Stimulated activated CD4-positive, alpha-beta T cell treated with anti-CD3 and anti-CD28 coated beads, Interleukin-4, amount 100 ng/mL, for 4 hours (primary cell): ENCODE measurements at regions not wholly inside any gene's neighbourhood (a gene's known extent, or its start where the extent isn't known, plus 50 kb on each side); places are given as distances from the start of the nearest gene placed in this dataset.

Source experiments
- DNase-seq, 2 experiments: peaks; one replicate each; pipeline ENCODE4 v3.0.0-alpha.2; 2020

DNA sequence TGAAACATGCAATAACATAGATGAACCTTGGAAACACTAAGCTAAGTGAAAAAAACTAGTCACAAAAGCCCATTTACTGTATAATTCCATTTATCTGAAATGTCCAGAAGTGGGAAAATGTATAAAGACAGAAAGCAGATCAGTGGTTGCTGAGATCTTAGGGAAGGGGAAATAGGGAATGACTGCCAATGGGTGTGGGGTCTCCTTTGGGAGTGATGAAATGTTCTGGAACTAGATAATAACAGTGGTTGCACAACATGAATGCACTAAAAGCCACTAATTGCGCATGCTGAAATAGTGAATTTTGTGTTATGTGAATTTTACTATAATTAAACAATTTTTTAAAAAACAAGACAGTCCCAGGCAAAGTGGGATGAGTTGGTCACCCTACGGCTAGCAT lies 472.8 kb downstream of the CCDC171 start:
- no peak for DNase-seq

DNA sequence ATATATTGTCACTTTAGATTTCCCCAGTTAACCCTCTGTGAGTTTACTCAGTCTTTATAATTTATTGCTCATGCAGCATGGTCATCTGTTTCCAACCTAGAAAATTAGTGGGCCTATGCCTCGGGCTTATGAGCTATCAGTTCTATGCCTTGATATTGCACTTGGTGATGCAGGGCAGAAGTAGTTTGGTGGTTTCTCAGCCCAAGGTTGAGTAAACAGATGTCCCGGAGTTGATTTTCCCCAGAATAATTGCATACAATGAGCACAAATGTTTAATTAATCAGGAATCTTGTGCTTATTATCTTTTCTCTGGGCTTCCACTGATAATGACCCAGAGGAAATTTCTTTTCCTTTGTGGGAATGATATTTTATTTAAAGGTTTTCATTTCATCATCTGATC lies 474.0 kb downstream of the CCDC171 start:
- DNase-seq = no peak

DNA sequence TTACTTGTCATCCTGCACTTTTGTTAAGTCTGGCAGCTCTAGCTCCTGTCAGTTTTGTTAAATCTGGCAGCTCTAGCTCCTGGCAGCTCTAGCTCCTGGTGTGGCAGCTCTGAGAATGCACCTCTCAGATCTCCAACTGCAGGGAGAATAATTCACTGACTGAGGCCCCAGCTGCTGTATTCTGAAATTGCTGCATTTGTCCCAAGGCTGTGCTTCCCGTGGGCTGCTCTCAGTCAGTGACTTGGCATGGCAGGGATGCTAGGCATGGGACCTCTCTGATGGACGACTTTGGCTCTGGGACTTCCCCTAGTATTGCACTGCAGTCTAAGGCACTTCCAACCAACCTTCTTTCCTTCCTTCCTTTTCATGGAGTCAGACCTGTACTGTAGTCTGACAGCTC lies 475.7 kb downstream of the CCDC171 start:
- DNase-seq = no peak

DNA sequence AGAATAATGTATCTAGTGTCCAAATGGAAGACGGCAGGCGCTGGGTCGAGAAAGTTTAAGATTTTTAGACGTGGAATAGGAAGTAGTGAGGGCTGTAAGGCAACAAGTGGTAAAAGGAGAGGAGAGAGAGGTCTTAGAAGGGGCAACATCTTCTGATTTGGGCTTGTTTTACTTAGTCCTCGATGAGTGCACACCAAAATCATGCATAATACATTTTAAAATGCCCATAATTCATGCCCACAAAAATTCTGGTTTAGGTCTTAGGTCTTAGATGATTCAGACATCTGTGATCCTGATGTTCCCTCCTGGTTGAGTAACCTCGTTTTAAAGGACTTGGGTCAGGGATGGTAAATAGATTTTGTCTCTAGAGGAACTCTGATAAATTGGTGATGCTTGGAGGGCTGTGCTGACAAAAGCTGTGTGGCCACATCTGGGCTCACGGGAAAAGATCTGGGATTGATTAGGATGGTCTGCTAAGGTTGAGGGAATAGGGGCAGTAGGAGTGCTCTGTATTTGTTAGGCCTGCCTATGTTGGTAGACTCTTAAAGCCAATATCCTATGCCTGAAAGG lies 476.3 kb downstream of the CCDC171 start:
- no peak for DNase-seq

DNA sequence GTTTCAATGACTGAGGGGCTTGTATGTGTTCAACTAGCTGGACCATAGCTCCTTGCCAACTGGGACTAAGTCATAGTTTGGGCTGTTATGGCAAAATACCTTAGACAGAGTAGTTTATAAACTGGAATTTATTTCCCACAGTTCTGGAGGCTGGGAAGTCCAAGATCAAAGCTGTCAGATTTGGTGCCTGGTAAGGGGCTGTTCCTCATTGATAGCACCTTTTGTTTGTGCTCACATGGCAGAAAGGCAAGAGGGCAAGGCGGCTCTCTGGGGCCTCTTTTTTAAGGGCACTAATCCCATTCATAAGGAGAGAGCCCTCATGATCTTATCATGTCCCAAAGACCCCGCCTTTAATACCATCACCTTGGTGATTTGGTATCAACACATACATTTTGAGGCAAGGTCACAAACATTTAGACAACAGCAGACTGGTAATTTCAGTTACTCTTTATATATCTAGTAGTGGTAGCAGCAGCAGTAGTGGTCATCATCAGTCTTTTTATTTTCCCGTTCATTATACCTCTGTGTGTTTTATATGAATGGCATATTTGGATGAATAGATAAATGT lies 477.0 kb downstream of the CCDC171 start:
- no peak for DNase-seq

DNA sequence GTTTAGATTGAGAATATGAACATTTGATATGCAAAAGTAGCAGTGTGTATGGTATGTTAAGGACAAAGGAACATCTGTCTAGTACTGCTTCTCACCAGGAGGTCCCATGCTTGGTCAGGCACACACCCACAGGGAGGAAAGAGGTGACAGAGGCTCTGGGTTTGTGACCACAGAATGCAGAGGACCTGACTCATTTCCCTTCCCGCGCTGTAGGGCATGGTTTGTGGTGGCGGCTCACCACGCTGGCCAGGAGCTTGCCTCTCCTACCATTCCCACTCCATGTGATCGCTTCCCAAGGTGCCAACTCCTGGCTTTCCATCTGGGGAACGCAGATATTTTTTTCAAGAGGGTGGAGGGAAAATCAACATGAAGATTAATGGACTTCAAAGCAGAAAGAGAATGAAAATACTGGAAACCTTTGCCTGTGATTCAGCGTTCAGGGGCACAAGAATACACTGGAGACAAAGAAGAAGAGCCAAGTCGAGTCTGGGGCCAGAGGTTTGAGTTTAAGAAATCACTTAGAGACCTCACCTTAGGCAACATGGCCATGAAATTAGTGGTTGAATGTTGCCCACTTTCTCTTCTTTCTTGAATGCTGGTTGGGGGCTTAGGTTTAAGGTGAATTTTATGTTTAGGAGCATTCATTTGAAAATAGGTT lies 477.8 kb downstream of the CCDC171 start:
- no peak for DNase-seq

DNA sequence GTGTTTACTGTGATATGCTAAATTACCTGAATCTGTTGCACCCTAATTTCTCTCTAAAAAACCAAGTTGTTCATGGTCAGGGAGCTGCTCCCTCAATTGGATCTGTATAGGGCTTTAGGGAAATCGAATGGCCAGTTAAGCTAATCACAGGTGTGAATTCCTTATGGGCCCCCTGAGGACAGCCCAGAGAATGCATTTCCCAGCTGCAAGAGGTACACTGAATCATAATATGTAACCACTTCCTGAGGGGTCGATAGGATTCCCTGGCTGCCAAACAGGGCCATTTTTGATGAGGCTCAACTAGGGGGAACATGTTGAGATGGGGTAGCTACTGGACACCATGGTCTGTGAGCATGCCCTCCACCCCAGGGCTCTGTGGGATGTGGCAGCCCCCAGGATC lies 478.6 kb downstream of the CCDC171 start:
- DNase-seq = no peak

DNA sequence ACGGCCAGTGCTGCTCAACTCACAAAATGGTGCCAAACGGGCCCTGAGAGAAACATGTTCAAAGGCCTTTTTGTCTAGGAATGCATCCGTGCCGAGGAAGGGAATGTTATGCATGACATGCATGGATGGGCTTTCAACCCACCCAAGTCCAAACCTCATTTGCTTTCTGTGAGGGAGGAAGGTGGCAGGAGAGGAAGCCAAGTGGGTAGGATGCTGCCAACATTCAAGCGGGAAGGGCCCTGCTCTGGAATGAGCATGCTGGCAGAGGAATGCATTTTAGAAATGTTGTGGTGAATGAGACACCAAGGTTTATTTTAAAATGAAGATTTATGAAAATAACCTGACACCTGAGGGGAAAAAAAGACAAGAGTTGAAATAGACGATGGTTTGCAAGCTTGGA lies 479.1 kb downstream of the CCDC171 start:
- DNase-seq = no peak

DNA sequence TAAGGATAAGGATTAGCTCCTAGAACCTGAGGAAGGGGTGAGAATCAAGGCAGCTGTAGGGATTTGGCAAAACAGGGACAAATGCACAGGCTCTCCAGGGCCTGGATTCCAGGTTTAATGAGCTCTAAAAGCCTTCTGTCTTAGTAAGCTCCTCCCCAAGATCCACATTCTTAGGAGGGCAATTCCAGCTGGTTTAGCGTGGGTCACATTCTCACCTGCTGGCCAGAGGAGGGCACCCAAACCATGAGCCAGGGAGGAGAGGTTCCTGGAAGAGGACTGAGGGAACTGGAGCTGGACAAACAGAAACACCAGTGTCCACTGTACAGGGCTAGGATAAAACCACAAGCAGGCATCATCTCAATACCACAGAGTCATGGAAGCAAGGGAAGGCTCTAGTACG lies 480.0 kb downstream of the CCDC171 start:
- no peak for DNase-seq

DNA sequence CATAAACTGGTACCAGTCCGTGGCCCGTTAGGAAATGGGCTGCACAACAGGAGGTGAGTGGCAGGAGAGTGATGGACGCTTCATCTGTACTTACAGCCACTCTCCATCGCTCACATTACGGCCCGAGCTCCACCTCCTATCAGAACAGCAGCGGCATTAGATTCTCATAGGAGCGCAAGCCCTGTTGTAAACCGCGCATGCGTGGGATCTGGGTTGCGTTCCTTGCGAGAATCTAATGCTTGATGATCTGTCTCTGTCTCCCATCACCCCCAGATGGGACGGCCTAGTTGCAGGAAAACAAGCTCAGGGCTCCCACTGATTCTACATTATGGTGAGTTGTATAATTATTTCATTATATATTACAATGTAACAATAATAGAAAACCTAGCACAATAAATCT lies 480.4 kb downstream of the CCDC171 start:
- DNase-seq = no peak

DNA sequence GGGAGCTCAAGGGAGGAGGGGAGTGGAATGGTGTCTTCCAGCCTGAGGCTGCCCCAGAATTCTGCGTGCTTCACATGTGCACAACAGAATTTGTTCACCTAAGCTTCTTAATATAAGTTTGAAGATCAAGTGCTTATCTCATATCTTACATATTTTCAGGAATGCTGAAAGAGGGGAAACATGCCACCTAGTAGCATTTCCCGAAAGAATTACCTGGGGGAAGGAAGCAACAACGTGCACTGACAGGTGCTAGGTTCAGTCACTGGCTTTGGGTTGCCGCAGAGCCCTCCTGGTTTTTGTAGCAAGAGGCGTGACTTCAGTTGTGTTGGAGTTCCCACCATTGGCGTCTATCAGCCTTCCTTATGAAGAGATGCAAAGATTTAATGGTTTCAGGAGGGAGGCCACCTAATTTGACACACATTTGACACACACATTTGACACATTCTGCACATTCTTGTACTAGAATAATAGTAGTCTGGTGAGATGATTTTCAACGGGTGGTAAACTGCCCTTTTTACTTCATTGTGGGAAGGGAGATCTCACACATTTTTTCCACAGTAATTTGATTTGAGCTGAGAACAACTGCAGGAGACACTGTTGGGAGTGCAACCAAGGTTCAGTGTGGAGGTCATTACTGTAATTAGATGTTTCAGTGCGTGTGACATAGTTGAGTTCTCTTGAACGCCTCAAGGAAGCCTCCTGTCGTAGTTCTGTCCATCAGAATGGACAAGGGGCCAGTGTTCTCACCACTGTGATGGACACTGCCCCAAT lies 481.3 kb downstream of the CCDC171 start:
- DNase-seq = no peak

DNA sequence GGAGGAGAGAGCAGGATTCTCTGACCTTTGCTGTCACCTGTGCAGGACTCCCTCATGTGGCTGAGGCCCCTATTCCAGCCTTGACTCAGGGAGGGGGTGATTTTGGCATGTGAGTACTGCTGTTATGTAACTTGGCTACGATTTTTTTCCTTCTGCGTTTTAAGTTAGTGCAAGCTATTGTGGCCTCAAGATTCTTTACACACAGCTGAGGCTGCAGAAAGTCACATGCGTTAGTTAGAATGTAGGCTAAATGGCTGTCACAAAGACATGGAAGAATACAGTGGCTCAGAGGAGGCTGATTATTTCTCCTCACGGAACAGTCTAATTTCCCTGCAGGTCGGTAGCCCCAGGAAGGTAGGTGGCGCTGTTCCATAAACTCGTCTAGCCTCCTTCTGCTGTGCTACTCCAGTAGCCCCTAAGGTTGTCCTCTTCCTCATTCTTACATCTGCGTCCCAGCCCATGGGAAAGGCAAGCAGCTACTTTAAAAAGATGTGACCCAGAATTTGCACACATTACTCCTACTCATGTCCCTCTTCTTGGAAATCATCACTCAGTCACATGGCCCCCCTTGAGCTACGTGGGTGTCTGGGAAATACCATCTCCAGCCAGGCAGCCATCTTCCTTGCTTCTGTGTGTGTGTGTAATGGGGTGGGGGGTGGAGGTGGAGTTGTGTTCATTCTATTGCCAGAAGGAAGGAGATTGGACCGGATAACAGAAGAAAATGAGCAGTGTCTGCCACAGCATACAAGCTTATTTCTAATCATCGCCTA lies 486.6 kb downstream of the CCDC171 start:
- no peak for DNase-seq

DNA sequence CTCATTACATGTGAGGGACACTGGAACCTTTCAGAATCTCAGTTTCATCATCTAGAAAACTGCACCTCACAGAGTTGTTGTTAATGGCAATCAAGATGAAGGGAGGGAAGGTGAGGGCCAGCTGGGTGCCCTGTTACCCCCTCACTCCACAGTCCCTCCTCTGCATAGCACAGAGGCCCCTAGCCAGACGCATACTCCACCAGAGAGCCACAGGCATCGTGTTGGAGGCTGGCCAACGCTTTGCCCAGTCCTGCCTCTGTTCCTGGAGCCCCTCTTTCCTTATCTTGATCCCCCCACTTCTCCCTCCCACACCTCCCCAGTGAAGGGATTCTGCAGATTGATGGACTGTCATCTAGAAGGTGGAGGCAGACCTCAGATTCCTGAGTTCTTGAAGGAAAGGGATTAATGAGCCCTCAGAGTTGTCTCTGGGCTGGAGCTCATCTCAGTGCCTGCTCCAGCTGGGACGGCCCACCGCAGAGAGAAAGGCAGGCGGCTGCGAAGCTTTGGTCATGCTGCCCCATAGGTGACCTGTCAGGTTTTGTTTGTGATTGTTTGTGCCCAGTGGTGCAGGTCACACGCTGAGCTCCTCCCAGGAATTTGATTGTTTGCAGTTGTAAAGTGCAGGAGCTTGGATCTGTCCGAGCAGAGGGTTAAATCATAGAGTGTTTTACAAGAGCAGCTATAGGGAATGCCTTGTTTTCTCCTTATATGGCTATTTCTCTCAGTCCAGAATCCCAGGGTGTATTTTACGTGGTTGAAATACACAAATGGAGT lies 487.3 kb downstream of the CCDC171 start:
- no peak for DNase-seq

DNA sequence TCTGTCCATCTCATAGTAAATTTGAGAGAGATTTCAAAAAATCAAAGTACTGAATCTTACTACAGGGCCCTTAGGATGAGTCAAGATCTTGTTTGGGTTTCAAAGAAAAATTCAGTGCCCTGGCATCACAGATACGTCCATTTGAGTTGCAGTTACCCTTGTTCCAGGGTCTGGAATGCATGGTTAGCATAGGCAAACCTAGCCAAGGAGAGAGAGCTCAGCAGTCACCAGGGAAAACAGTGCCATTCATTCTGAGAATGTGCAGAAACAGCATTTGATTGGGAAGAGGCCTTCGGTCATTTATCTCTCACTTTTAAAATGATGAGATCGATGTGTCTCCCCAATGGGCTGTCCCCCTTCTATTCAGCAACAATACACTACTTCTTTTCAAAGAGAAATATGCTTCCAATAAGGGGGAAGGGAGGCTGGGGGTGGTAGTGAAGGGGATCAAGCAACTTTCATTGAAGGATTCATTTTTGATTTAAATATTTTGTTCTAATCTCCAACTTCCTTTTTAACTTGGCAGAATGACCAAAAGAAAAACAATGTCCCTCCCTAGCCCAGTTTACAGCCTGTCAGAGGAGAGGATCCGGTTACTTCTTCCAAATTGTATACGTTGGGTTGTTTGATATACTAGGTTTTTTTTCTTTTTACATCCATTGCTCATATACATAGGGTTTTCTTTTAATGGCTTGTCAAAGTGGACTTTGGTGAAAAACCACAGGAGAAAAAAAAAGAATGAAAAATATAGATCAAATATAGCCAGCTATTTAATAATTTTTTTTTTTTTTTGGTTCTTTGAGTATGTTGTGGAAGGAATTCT lies 491.1 kb downstream of the CCDC171 start:
- DNase-seq = no peak

DNA sequence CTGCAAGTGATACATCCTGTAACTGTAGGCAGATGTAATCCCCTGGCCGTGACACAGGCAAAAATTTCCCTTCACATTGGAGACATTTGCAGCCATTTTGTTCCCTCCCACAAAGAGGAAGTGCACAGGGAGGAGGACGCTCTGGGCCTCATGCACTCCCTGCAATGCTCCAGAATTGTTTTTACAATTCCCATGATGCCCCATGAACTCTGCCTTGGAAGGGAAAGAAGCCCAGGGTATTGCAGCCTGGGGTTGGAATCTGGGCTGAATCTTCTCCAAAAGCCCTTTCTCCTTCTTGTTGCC lies 491.7 kb downstream of the CCDC171 start:
- DNase-seq = no peak

DNA sequence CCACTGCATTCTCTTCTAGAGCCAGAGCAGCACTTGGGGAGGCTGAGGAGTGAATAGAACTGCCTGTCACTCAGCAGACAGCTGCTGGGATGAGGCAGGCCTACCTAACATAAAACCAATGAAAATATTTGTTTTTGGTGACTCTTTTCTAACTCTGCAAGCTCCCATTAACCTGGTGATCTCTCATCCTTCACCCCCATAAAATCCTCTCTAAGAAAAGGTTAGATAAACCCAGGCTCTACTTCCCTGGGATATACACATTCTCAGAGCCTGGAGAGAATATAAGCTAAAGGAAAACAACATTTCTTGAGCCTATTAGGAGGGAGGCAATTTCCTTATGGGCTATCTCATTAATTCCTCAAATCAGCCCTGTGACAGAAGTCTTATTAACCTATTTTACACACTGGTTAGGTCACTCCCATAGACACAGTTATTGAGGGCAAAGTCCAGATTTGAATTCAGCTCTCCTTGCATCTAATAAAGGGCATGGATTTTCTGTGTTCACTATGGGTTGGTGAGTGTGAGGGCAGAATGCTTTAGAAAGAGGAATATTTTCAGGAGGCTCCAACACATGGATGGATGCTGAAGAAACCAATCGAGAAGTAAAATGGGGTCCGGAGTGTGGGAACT lies 492.9 kb downstream of the CCDC171 start:
- no peak for DNase-seq

DNA sequence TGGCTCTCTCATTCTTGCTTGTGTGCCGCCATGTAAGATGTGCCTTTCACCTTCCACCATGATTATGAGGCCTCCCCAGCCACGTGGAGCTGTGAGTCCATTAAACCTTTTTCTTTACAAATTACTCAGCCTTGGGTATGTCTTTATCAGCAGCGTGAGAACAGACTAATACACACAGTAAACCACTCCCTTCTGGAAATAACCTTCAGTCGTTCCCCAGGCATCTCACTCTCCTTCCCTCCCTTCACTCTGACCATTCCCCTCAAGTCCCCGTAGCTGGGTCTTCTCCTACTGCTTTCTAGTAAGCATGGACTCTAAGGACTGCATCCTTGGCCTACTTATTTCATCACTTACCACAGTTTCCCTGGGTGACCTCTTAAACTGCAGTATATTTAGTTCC lies 493.9 kb downstream of the CCDC171 start:
- no peak for DNase-seq

DNA sequence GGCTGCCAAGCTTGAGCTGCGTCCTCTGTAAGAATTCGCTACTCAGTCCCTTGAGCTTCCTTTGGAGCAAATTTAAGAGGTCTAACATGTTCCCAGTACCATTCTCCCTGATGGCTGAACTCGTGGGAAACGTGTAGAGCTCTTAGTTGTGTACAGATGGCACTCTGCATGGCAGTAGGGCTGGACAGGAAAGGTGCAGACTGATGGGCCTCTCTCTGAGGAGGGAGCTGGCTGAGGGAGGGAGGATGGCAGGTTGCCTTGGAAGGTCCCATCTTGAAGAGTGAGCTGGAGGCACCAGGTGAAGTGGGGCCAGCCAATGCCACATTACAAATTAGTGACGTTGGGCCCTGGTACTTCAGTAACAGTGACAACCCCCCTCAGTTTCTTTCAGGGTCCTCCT lies 495.3 kb downstream of the CCDC171 start:
- no peak for DNase-seq

DNA sequence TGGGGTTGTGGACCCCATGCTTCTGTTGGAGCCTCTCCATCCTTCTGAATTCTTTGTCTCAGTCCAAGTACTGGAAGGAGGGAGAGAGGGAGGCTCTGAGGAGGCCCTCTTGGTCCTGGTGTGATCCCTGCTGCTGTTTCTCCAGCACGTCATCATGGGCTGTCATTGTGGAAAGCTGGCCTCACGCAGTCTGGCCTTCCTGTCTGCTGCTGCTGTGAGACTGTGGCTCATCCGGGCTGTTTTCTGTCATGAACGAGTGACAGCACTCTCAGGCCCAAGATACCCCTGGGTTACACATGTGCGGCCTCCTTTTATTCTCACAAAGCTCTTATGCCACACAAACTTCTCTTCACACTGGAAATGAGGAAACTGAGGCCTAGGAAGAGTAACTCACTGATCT lies 499.3 kb downstream of the CCDC171 start:
- DNase-seq = no peak

DNA sequence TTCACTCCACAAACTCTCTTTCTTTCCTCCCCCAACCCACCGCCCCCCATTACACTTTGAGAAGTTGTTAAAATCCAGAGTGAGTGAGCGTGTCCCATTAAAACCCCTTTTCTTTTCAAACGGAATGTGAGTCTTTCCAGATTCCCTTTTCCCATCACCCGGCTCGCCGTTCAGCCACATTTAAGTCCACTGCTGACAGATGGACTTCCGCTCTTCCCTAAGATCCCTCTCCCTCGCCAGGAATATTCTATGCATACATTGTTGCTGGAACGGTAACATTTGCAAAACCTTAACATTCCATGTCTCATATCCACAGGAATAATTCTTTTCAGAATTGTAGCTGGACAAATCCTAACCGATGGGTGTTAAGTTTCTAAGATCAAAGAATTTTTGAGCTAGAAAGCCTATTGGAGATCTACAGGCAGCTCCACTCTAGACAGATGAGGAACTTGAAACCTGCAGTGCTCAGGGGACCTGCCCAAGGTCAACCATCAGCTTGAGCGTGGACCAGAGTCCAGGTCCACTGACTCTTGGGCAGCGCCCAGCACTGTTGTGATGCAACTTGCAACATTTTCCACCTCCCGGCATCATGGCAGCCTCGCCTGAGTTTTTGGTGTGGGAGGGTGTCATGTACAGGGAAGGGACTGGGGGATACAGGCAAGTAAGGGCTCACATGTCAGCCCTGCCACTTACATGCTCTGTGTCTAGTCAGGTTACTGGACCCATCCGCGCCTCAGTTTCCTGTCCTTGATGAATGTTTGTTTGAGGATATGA lies 500.1 kb downstream of the CCDC171 start:
- DNase-seq = no peak

DNA sequence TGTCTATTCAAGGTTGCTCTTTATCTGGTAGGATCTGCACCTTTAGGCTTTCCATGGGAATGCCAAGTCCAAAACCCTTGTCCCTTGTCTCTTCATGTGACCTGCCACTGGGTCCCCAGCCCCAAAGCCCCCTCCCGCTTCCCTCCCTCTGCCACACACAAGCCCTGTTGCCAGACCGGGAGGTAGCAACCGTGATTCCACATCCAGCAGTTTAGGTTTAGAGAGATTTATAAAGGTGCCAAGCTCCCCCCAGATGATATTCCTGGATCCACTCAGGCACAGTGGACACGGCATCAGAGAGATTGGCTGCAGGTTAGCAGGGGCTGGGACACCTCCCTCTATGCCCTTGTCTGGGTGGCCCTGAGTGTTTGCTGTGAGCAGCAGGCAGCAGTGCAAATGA lies 504.7 kb downstream of the CCDC171 start:
- DNase-seq = no peak
